SK-MEL-5 (cell line): ENCODE measurements at regions not wholly inside any gene's neighbourhood (a gene's known extent, or its start where the extent isn't known, plus 50 kb on each side); places are given as distances from the start of the nearest gene placed in this dataset.

ENCODE experiments used
- DNase-seq: peaks from one replicate; pipeline ENCODE4 v3.0.0-alpha.2; 2016; ENCODE audit warnings: low read depth, low spot score
- in situ Hi-C: cut with HindIII; loops from 2 replicates; pipeline ENCODE4 v1.10.0; 2016; ENCODE audit warnings: low sequenced_read_pairs, high pct_unique_total_duplicates, low pct_unique_long_range_greater_than_20kb

- DNase-seq: no peak
- in situ Hi-C loops: no loop called here
Observed at GRCh38 chr11:81421251-81421860, 1312.3 kb downstream of the FAM181B start.

GRCh38 chr11:81420668-81421250, 1312.9 kb downstream of the FAM181B start:
- in situ Hi-C loops: no loop called here
- no peak for DNase-seq

- DNase-seq: no peak
- in situ Hi-C loops: no loop called here
Observed at GRCh38 chr11:81397316-81397715, 1336.3 kb downstream of the FAM181B start.

GRCh38 chr11:81394311-81394710, 1339.4 kb downstream of the FAM181B start:
- in situ Hi-C loops: no loop called here
- no peak for DNase-seq

GRCh38 chr11:81388326-81388725, 1345.3 kb downstream of the FAM181B start:
- in situ Hi-C loops: no loop called here
- DNase-seq: no peak

- no peak for DNase-seq
- in situ Hi-C loops: no loop called here
Observed at GRCh38 chr11:81380395-81380794, 1353.3 kb downstream of the FAM181B start.

GRCh38 chr11:81377418-81377817, 1356.2 kb downstream of the FAM181B start:
- DNase-seq: no peak
- in situ Hi-C loops: no loop called here

- no peak for DNase-seq
- in situ Hi-C loops: no loop called here
Observed at GRCh38 chr11:81373986-81374385, 1359.7 kb downstream of the FAM181B start.

GRCh38 chr11:81368192-81368591, 1365.5 kb downstream of the FAM181B start:
- in situ Hi-C loops: no loop called here
- no peak for DNase-seq

- in situ Hi-C loops: no loop called here
- DNase-seq: no peak
Observed at GRCh38 chr11:81365496-81365895, 1368.2 kb downstream of the FAM181B start.

- in situ Hi-C loops: no loop called here
- DNase-seq: no peak
Observed at GRCh38 chr11:81359476-81359875, 1374.2 kb downstream of the FAM181B start.

GRCh38 chr11:81345609-81346008, 1388.1 kb downstream of the FAM181B start:
- no peak for DNase-seq
- in situ Hi-C loops: no loop called here

GRCh38 chr11:81342966-81343365, 1390.7 kb downstream of the FAM181B start:
- in situ Hi-C loops: no loop called here
- DNase-seq: no peak

GRCh38 chr11:81340225-81340624, 1393.4 kb downstream of the FAM181B start:
- in situ Hi-C loops: no loop called here

GRCh38 chr11:81339521-81339920, 1394.1 kb downstream of the FAM181B start:
- in situ Hi-C loops: no loop called here
- no peak for DNase-seq

More at GRCh38 chr11:81340225-81340624, 1393.4 kb downstream of the FAM181B start:
- DNase-seq: no peak

- in situ Hi-C loops: no loop called here
- DNase-seq: no peak
Observed at GRCh38 chr11:81337756-81338155, 1395.9 kb downstream of the FAM181B start.

GRCh38 chr11:81332276-81332675, 1401.4 kb downstream of the FAM181B start:
- in situ Hi-C loops: no loop called here
- no peak for DNase-seq

- DNase-seq: no peak
- in situ Hi-C loops: no loop called here
Observed at GRCh38 chr11:81331611-81332235, 1401.9 kb downstream of the FAM181B start.

- in situ Hi-C loops: no loop called here
Observed at GRCh38 chr11:81331088-81331487, 1402.6 kb downstream of the FAM181B start.

More at GRCh38 chr11:81331088-81331487, 1402.6 kb downstream of the FAM181B start:
- no peak for DNase-seq
